HG03432 (cell line): ENCODE measurements at regions not wholly inside any gene's neighbourhood (a gene's known extent, or its start where the extent isn't known, plus 50 kb on each side); places are given as distances from the start of the nearest gene placed in this dataset.

Experiments
- ATAC-seq: cut with Tn5 transposase; IDR thresholded peaks from one replicate; pipeline ENCODE4 v1.9.1; 2021; ENCODE audit warnings: mild to moderate bottlenecking, moderate library complexity; ENCODE audit not compliant: unreplicated experiment

GRCh38 chr13:106306748-106307277, 228.6 kb downstream of the EFNB2 start:
- no peak for ATAC-seq

- ATAC-seq, result no peak
These were observed 232.6 kb downstream of the EFNB2 start for GRCh38 chr13:106302843-106303242.

GRCh38 chr13:106302011-106302410, 233.5 kb downstream of the EFNB2 start:
- ATAC-seq, result no peak

- no peak for ATAC-seq
These were observed 235.8 kb downstream of the EFNB2 start for GRCh38 chr13:106299621-106300020.

- no peak for ATAC-seq
These were observed 238.2 kb downstream of the EFNB2 start for GRCh38 chr13:106297283-106297682.

- no peak for ATAC-seq
These were observed 238.7 kb downstream of the EFNB2 start for GRCh38 chr13:106296723-106297122.

GRCh38 chr13:106295971-106296370, 239.5 kb downstream of the EFNB2 start:
- ATAC-seq, result no peak

GRCh38 chr13:106291006-106291405, 244.5 kb downstream of the EFNB2 start:
- no peak for ATAC-seq

- ATAC-seq, result no peak
These were observed 248.1 kb downstream of the EFNB2 start for GRCh38 chr13:106287351-106287750.

- ATAC-seq, result no peak
These were observed 248.7 kb downstream of the EFNB2 start for GRCh38 chr13:106286811-106287210.

- ATAC-seq, result no peak
These were observed 251.1 kb downstream of the EFNB2 start for GRCh38 chr13:106284358-106284757.

GRCh38 chr13:106281426-106281825, 254.0 kb downstream of the EFNB2 start:
- no peak for ATAC-seq

GRCh38 chr13:106277484-106278154, 257.8 kb downstream of the EFNB2 start:
- ATAC-seq, result no peak

GRCh38 chr13:106276876-106277275, 258.6 kb downstream of the EFNB2 start:
- no peak for ATAC-seq

GRCh38 chr13:106275446-106276032, 259.9 kb downstream of the EFNB2 start:
- no peak for ATAC-seq

- no peak for ATAC-seq
These were observed 260.8 kb downstream of the EFNB2 start for GRCh38 chr13:106274551-106275203.

- no peak for ATAC-seq
These were observed 271.7 kb downstream of the EFNB2 start for GRCh38 chr13:106263801-106264200.

- no peak for ATAC-seq
These were observed 272.6 kb downstream of the EFNB2 start for GRCh38 chr13:106262886-106263285.

GRCh38 chr13:106261450-106261849, 274.0 kb downstream of the EFNB2 start:
- no peak for ATAC-seq

- no peak for ATAC-seq
These were observed 275.1 kb downstream of the EFNB2 start for GRCh38 chr13:106260352-106260751.

GRCh38 chr13:106259928-106260327, 275.5 kb downstream of the EFNB2 start:
- no peak for ATAC-seq

GRCh38 chr13:106246666-106247188, 288.7 kb downstream of the EFNB2 start:
- ATAC-seq, result no peak
